ENCODE measurements at regions not wholly inside any gene's neighbourhood (a gene's known extent, or its start where the extent isn't known, plus 50 kb on each side); places are given as distances from the start of the nearest gene placed in this dataset.
"Not testable (repeated sequence)": the region's sequence is repeated elsewhere in the genome, so short reads cannot be mapped to it uniquely, and the experiment has no call there.

DNA sequence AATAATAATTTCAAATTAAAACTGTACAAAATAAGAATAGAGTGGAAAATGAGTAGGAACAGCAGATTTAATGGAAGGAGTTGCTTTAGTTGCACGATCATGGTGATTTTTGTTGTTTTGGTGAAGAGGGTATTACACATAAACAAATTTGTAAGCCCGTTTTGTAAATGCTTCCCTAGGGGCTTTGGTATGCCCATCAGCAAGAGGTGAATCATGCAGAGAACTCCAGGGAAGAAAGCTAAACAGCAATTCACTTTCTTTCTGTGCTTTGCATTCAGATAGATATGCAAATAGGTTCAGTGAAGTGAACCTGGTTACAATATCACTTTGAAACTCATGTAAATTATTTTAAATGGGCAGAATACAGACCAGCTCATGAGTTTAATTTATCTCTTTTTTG lies 422.2 kb upstream of the MTPN start:
- Histone ChIP-seq H3K27me3 (no peaks in the 10 kb centered on the region), H3K27ac (no peak overlapping the region), H3K9me3 (no peaks in the 10 kb centered on the region), H3K36me3 (no peaks in the 10 kb centered on the region), H3K4me1 (no peaks in the 10 kb centered on the region), H3K4me3 (no peak overlapping the region)
- DNase-seq (no peak), ATAC-seq (no peak)
- intact Hi-C loops (cut with DNase I; ENCODE audit: low total_unique reads) (no loop called here), in situ Hi-C loops (cut with MboI; ENCODE audit: low sequenced_read_pairs in 4 of 4) (no loop called here)
- no peak for TF ChIP-seq POLR2A (IDR thresholded peaks at IDR 0.05)
- TF ChIP-seq, protein P1, sequence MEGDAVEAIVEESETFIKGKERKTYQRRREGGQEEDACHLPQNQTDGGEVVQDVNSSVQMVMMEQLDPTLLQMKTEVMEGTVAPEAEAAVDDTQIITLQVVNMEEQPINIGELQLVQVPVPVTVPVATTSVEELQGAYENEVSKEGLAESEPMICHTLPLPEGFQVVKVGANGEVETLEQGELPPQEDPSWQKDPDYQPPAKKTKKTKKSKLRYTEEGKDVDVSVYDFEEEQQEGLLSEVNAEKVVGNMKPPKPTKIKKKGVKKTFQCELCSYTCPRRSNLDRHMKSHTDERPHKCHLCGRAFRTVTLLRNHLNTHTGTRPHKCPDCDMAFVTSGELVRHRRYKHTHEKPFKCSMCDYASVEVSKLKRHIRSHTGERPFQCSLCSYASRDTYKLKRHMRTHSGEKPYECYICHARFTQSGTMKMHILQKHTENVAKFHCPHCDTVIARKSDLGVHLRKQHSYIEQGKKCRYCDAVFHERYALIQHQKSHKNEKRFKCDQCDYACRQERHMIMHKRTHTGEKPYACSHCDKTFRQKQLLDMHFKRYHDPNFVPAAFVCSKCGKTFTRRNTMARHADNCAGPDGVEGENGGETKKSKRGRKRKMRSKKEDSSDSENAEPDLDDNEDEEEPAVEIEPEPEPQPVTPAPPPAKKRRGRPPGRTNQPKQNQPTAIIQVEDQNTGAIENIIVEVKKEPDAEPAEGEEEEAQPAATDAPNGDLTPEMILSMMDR (IDR thresholded peaks at IDR 0.05 in 4 of 5, conservative IDR thresholded peaks at IDR 0.05 in 1 of 5) = no peak

GRCh38 chr7:136392856-136393255 lies 415.7 kb upstream of the MTPN start:
- TF ChIP-seq POLR2A (IDR thresholded peaks at IDR 0.05) = no peak
- TF ChIP-seq, protein P1 (IDR thresholded peaks at IDR 0.05 in 4 of 5, conservative IDR thresholded peaks at IDR 0.05 in 1 of 5) = no peak
- Histone ChIP-seq H3K9me3 (no peaks in the 10 kb centered on the region), H3K27me3 (no peaks in the 10 kb centered on the region), H3K36me3 (no peaks in the 10 kb centered on the region), H3K27ac (no peak overlapping the region), H3K4me3 (no peak overlapping the region), H3K4me1 (no peaks in the 10 kb centered on the region)
- intact Hi-C loops (cut with DNase I; ENCODE audit: low total_unique reads) = no loop called here
- in situ Hi-C loops (cut with MboI; ENCODE audit: low sequenced_read_pairs in 4 of 4) = no loop called here
- no peak for ATAC-seq
- DNase-seq = no peak

GRCh38 chr7:136391371-136391770 lies 414.2 kb upstream of the MTPN start:
- Histone ChIP-seq H3K4me3 (no peak overlapping the region), H3K27me3 (no peaks in the 10 kb centered on the region), H3K9me3 (no peaks in the 10 kb centered on the region), H3K4me1 (no peaks in the 10 kb centered on the region), H3K27ac (no peak overlapping the region), H3K36me3 (no peaks in the 10 kb centered on the region)
- no peak for ATAC-seq
- intact Hi-C loops (cut with DNase I; ENCODE audit: low total_unique reads) (no loop called here), in situ Hi-C loops (cut with MboI; ENCODE audit: low sequenced_read_pairs in 4 of 4) (no loop called here)
- DNase-seq = no peak
- TF ChIP-seq, protein P1 (IDR thresholded peaks at IDR 0.05 in 4 of 5, conservative IDR thresholded peaks at IDR 0.05 in 1 of 5) = no peak
- TF ChIP-seq POLR2A (IDR thresholded peaks at IDR 0.05) = no peak

DNA sequence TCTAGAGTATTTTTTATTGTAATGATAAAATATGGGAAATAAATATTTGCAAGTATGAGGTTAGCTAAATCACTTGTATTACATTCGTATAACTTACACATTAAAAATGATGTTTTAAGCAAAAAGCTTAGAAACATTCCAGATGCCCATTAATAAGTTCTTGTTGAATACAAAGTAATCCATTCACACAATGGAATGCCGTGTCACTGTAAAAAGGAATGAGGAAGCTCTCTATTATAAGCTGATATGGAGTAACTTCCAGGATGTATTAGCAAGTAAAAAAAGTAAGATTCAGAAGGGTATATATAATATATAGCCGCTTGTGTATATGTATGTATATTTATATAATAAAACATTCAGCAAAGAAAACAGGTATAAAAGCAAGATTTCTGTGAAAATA lies 412.8 kb upstream of the MTPN start:
- H3K4me1 ChIP-seq = no peaks in the 10 kb centered on the region
- H3K4me3 ChIP-seq = no peak overlapping the region
- H3K9me3 ChIP-seq = no peaks in the 10 kb centered on the region
- no peaks in the 10 kb centered on the region for H3K27me3 ChIP-seq
- H3K36me3 ChIP-seq = no peaks in the 10 kb centered on the region
- intact Hi-C loops (cut with DNase I; ENCODE audit: low total_unique reads) = no loop called here
- in situ Hi-C loops (cut with MboI; ENCODE audit: low sequenced_read_pairs in 4 of 4) = no loop called here
- ATAC-seq = no peak
- H3K27ac ChIP-seq = no peak overlapping the region
- TF ChIP-seq, protein P1 (IDR thresholded peaks at IDR 0.05 in 4 of 5, conservative IDR thresholded peaks at IDR 0.05 in 1 of 5) = no peak
- no peak for TF ChIP-seq POLR2A (IDR thresholded peaks at IDR 0.05)
- no peak for DNase-seq

GRCh38 chr7:136386876-136387275 lies 409.7 kb upstream of the MTPN start:
- intact Hi-C loops (cut with DNase I; ENCODE audit: low total_unique reads) (no loop called here), in situ Hi-C loops (cut with MboI; ENCODE audit: low sequenced_read_pairs in 4 of 4) (no loop called here)
- no peaks in the 10 kb centered on the region for H3K4me1 ChIP-seq
- no peak overlapping the region for H3K4me3 ChIP-seq
- no peaks in the 10 kb centered on the region for H3K27me3 ChIP-seq
- TF ChIP-seq, protein P1 (IDR thresholded peaks at IDR 0.05 in 4 of 5, conservative IDR thresholded peaks at IDR 0.05 in 1 of 5) = no peak
- no peak for TF ChIP-seq POLR2A (IDR thresholded peaks at IDR 0.05)
- DNase-seq (no peak), ATAC-seq (no peak)
- H3K36me3 ChIP-seq = no peaks in the 10 kb centered on the region
- no peaks in the 10 kb centered on the region for H3K9me3 ChIP-seq
- no peak overlapping the region for H3K27ac ChIP-seq

- DNase-seq; H3K4me1 ChIP-seq; intact Hi-C loops (cut with DNase I; ENCODE audit: low total_unique reads); H3K9me3 ChIP-seq; H3K36me3 ChIP-seq; in situ Hi-C loops (cut with MboI; ENCODE audit: low sequenced_read_pairs in 4 of 4); ATAC-seq; H3K27ac ChIP-seq; H3K4me3 ChIP-seq; H3K27me3 ChIP-seq: not testable (repeated sequence)
Measured at GRCh38 chr7:136371409-136371808, 394.2 kb upstream of the MTPN start.

All from gastrocnemius medialis (tissue), 4 donors.